Heart left ventricle (tissue), 16 donors: ENCODE measurements at regions not wholly inside any gene's neighbourhood (a gene's known extent, or its start where the extent isn't known, plus 50 kb on each side); places are given as distances from the start of the nearest gene placed in this dataset.

Experiments
- ATAC-seq, 4 donors: fragments of 200-7000 bp; cut with Tn5 transposase; one replicate each; pipeline ENCODE4 v1.9.1; 2020 to 2022; ENCODE audit warnings: moderate library complexity in 4 of 4, mild to moderate bottlenecking in 3 of 4, moderate number of reproducible peaks in 1 of 4
- DNase-seq, 5 donors: peaks; one replicate each; pipeline ENCODE4 v3.0.0-alpha.2; 2020
- H3K27ac ChIP-seq, 12 donors: fragments of 200-600 bp; sonication (generic) in 4 of 12; one replicate each; pipeline versions ENCODE4 v1.5.0 to v1.8.0; 2016 to 2022; ENCODE audit warnings: mild to moderate bottlenecking in 2 of 12
- H3K27me3 ChIP-seq, 9 donors: fragments of 200-600 bp; sonication (generic) in 2 of 9; one replicate each; pipeline versions ENCODE4 v1.5.1 to v1.8.0; 2016 to 2022; ENCODE audit warnings: mild to moderate bottlenecking in 3 of 9
- H3K36me3 ChIP-seq, 9 donors: fragments of 200-600 bp; sonication (generic) in 2 of 9; one replicate each; pipeline versions ENCODE4 v1.5.0 to v1.8.0; 2018 to 2022; ENCODE audit warnings: mild to moderate bottlenecking in 2 of 9
- H3K4me1 ChIP-seq, 12 donors: fragments of 200-600 bp; sonication (generic) in 4 of 12; one replicate each; pipeline versions ENCODE4 v1.5.0 to v1.8.0; 2016 to 2022; ENCODE audit warnings: mild to moderate bottlenecking in 3 of 12
- H3K4me3 ChIP-seq, 12 donors: fragments of 200-600 bp; sonication (generic) in 4 of 12; one replicate each; pipeline versions ENCODE4 v1.5.0 to v1.8.0; 2017 to 2022; ENCODE audit warnings: mild to moderate bottlenecking in 9 of 12, moderate library complexity in 4 of 12
- H3K9me3 ChIP-seq, 12 donors: fragments of 200-600 bp; sonication (generic) in 4 of 12; one replicate each; pipeline versions ENCODE4 v1.5.0 to v1.8.0; 2016 to 2022; ENCODE audit warnings: mild to moderate bottlenecking in 1 of 12
- POLR2A ChIP-seq, 2 donors: fragments of 450-650 bp; IDR thresholded peaks; one replicate each; pipeline ENCODE4 v1.6.1; 2017; ENCODE audit warnings: antibody characterized with exemption in 2 of 2, mild to moderate bottlenecking in 2 of 2, moderate library complexity in 2 of 2
- WGBS, 4 donors: extraction: QIAGEN DNeasy Blood & Tissue Kit in 2 of 4; methylation state at CpG; one replicate each; pipeline versions ENCODE4 v1.1.5 to v1.1.7; 2013 to 2018; 5-methylcytosine and 5-hydroxymethylcytosine counted together
- intact Hi-C, 10 donors: fragments of 100-400 bp; cut with DNase I; formaldehyde crosslinking; loops; one replicate each; pipeline versions ENCODE4 v1.11.1 to v1.14.2; 2022
- TF ChIP-seq, protein P1 (sequence below), 12 donors: fragments of 200-600 bp; sonication (generic) in 4 of 12; IDR thresholded peaks; one replicate each; pipeline versions ENCODE4 v1.5.0 to v1.8.0; 2018 to 2022; ENCODE audit warnings: antibody characterized with exemption in 12 of 12, mild to moderate bottlenecking in 5 of 12
- donor health status: ischemic (EF 13 %, LVEDD 7.1; RV severe dilation, severe dysfunction).
- donor health status: healthy with polysubstance abuse.
- donor health status: DM: no; HTN: yes; CAD: no.
- donor health status: DM: no; HTN: no; CAD: no.
- donor health status: ischemic (EF 25% LVEDD 6.9; RV normal size, moderate dysfunction).
- donor health status: ischemic (EF 25% LVEDD 5.7; RV mildly dilated, moderate dysfunction).
- donor health status: healthy.
- donor health status: DM: yes; HTN: yes; CAD: no.
- donor health status: ischemic (EF 35%, LVEDD 5.7; RV mildly dilated, moderate dysfunction).
- donor health status: nonischemic (EF 11% LVEDD 7.7; RV severe dilation, severe dysfunction).
- donor health status: DM: yes; HTN: yes; CAD: no.
- donor health status: PGD.
- donor health status: ischemic (EF 29% LVEDD 5.4; RV normal size, mild dysfunction).
- donor health status: nonischemic (EF 23%, LVEDD 6.1; RV moderate dilation, normal function).

GRCh38 chr2:193900292-193900691 is 1705.6 kb upstream of the TMEFF2 start:
- H3K4me1 ChIP-seq = no peaks in the 10 kb centered on the region
- TF ChIP-seq, protein P1, sequence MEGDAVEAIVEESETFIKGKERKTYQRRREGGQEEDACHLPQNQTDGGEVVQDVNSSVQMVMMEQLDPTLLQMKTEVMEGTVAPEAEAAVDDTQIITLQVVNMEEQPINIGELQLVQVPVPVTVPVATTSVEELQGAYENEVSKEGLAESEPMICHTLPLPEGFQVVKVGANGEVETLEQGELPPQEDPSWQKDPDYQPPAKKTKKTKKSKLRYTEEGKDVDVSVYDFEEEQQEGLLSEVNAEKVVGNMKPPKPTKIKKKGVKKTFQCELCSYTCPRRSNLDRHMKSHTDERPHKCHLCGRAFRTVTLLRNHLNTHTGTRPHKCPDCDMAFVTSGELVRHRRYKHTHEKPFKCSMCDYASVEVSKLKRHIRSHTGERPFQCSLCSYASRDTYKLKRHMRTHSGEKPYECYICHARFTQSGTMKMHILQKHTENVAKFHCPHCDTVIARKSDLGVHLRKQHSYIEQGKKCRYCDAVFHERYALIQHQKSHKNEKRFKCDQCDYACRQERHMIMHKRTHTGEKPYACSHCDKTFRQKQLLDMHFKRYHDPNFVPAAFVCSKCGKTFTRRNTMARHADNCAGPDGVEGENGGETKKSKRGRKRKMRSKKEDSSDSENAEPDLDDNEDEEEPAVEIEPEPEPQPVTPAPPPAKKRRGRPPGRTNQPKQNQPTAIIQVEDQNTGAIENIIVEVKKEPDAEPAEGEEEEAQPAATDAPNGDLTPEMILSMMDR (IDR thresholded peaks at IDR 0.05) = no peak
- no peak for TF ChIP-seq POLR2A (IDR thresholded peaks at IDR 0.05)
- 62 to 80% (median 77%) methylated on average over 3 of the region's 3 CpGs for WGBS, 4 donors
- H3K27me3 ChIP-seq = no peaks in the 10 kb centered on the region
- ATAC-seq (no peak), DNase-seq (no peak)
- intact Hi-C loops = no loop called here
- no peak overlapping the region for H3K4me3 ChIP-seq
- no peaks in the 10 kb centered on the region for H3K36me3 ChIP-seq
- H3K9me3 ChIP-seq = no peaks in the 10 kb centered on the region
- no peak overlapping the region for H3K27ac ChIP-seq

DNA sequence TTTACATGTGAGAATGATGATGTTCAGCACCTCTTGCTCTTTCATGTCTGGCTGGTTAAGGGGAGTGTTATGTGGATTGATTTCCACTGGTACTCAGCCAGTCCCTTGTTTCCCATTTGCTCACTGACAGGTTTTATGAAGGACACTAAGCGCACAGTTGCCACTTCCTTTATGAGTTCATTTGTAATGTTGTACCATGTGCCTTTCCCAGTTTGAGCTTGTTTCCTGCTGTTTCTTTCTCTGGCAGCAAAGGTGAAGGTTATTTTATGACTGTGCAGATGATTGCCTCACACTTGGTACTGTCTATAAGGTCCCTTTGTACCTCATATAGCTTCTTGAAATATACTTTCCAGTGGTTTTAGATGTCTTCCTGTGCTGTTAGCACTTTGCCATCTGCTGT is 1700.5 kb upstream of the TMEFF2 start:
- Histone ChIP-seq H3K27me3 (no peaks in the 10 kb centered on the region), H3K9me3 (no peaks in the 10 kb centered on the region), H3K36me3 (no peaks in the 10 kb centered on the region), H3K27ac (no peak overlapping the region), H3K4me1 (no peaks in the 10 kb centered on the region), H3K4me3 (no peak overlapping the region)
- DNase-seq = no peak
- intact Hi-C loops = no loop called here
- WGBS, 4 donors = 67 to 86% (median 79%) methylated on average over 1 of the region's 1 CpG
- no peak for TF ChIP-seq POLR2A (IDR thresholded peaks at IDR 0.05)
- TF ChIP-seq, protein P1 (IDR thresholded peaks at IDR 0.05) = no peak
- no peak for ATAC-seq

- no peak overlapping the region for H3K4me3 ChIP-seq
- H3K27me3 ChIP-seq = no peaks in the 10 kb centered on the region
- ATAC-seq (no peak), DNase-seq (no peak)
- 54 to 62% (median 59%) methylated on average over 1 of the region's 1 CpG for WGBS, 4 donors
- H3K36me3 ChIP-seq = no peaks in the 10 kb centered on the region
- TF ChIP-seq, protein P1 (IDR thresholded peaks at IDR 0.05) = no peak
- TF ChIP-seq POLR2A (IDR thresholded peaks at IDR 0.05) = no peak
- intact Hi-C loops = no loop called here
- no peaks in the 10 kb centered on the region for H3K9me3 ChIP-seq
- no peaks in the 10 kb centered on the region for H3K4me1 ChIP-seq
- no peak overlapping the region for H3K27ac ChIP-seq
Measured at GRCh38 chr2:193894081-193894480, 1699.3 kb upstream of the TMEFF2 start.

- no peaks in the 10 kb centered on the region for H3K27me3 ChIP-seq
- H3K27ac ChIP-seq = no peak overlapping the region
- DNase-seq (no peak), ATAC-seq (no peak)
- 66 to 79% (median 74%) methylated on average over 2 of the region's 2 CpGs for WGBS, 4 donors
- H3K4me3 ChIP-seq = no peak overlapping the region
- H3K36me3 ChIP-seq = no peaks in the 10 kb centered on the region
- TF ChIP-seq, protein P1 (IDR thresholded peaks at IDR 0.05) = no peak
- no peak for TF ChIP-seq POLR2A (IDR thresholded peaks at IDR 0.05)
- no peaks in the 10 kb centered on the region for H3K4me1 ChIP-seq
- intact Hi-C loops = no loop called here
- no peaks in the 10 kb centered on the region for H3K9me3 ChIP-seq
Measured at GRCh38 chr2:193891023-193891422, 1696.3 kb upstream of the TMEFF2 start.
